ENCODE measurements at regions not wholly inside any gene's neighbourhood (a gene's known extent, or its start where the extent isn't known, plus 50 kb on each side); places are given as distances from the start of the nearest gene placed in this dataset.
"Not testable (repeated sequence)": the region's sequence is repeated elsewhere in the genome, so short reads cannot be mapped to it uniquely, and the experiment has no call there.

DNA sequence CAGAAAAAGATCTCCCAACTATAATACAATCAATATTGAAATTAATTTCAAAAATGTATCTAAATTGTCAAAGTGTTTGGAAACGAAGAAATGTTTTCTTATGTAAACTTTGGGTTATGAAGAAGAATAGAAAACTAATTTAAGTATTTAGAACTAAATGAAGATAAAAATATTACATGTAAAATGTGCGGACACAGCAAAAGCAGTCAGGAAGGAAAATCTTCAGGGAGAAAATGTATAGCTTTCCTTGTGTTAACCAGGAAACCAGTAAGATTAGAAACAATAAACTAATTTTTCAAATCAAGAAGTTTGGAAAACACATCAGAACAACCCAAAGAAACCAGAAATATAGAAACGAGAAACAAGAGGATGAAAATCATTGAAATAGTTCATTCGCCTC, 466.5 kb downstream of the BRD1 start:
- no peak for DNase-seq

DNA sequence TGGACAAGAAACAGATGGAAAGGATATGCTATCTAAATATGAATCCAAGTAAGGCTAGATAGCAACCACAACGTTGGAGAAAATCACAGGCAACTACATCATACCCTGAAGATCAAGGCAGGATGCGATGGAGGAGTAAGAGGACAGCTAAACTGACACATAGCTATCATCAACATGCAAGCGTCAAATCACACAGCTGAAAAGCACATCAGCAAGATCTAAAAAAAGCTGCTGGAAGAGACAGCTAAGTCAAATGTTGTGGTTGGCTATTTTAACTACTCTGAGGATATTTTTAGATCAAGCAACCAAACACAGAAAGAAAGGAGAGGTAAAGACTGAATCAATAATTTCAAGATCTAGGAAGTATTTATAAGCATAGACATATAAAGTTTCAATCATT, 466.9 kb downstream of the BRD1 start:
- no peak for DNase-seq

DNA sequence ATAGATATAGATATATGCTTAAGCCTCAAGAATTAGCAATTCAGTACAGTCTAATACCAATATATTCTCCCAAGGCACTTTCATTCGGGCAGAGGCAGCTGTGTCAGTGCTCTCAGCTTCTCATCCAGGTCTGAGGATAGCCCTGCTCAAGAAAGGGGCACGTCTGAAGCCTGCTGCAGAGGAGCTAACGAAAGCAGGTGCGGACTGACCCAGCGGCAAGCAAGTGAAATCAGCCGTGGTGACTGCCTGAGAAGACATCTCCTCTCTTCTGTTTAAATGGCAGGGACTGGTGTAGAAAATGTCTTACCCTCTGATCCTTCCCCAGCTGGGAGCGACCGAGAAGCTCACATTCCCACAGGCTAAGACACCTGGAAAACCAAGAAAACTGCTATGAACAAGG, 468.6 kb downstream of the BRD1 start:
- no peak for DNase-seq

DNA sequence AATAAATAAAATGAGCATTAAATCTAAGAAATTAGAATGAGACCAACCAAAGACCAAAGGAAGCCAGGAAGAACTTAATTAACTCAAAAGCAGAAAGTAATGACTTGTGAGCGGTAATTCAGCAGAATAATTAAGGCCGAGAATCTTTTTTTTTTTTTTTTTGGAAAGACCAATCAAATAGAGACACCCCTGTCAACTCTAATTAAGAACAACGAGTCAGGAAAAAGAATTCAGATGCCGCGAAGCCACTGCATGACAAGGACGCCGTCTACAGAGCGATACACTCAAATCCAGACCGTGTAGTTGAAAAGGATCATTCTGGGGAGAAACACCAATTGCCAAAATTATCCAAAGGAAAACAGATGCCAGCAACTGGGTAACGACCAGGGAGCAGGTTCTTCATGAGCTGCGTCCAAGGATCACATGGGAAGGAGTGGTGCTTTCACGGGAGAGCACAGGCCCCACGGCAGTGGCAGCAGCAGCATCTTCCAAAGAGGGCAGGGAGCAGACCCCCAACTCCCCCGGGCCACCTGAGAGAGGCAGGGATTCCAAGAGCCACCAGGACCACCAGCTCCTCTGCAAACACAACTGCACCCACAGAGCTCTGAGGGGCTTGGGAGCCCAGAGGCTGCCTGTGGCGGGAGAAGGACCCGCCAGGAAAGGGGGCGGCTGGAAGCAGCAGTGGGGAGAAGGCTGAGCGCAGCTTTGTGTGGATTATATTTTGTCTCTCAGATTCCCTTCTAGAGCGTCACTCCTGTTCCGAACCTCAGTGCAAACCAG, 469.8 kb downstream of the BRD1 start:
- DNase-seq: no peak

DNA sequence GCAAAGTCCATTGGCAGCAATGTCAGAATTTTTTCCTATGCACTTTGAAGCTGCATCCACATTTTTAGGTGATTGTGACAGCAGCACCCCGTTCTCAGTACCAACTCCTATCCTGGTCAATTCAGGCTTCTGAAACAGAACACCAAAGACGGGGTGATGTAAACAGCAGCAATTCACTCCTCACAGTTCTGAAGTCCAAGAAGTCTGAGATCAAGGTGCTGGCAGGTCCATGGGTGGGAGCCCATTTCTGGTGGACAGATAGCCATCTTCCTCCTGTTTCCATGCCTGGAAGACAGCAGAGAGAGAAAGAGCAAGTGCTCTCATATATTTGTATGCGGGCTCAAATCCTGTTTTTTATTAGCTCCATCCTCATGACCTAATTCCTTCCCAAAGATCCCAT, 471.2 kb downstream of the BRD1 start:
- DNase-seq: no peak

DNA sequence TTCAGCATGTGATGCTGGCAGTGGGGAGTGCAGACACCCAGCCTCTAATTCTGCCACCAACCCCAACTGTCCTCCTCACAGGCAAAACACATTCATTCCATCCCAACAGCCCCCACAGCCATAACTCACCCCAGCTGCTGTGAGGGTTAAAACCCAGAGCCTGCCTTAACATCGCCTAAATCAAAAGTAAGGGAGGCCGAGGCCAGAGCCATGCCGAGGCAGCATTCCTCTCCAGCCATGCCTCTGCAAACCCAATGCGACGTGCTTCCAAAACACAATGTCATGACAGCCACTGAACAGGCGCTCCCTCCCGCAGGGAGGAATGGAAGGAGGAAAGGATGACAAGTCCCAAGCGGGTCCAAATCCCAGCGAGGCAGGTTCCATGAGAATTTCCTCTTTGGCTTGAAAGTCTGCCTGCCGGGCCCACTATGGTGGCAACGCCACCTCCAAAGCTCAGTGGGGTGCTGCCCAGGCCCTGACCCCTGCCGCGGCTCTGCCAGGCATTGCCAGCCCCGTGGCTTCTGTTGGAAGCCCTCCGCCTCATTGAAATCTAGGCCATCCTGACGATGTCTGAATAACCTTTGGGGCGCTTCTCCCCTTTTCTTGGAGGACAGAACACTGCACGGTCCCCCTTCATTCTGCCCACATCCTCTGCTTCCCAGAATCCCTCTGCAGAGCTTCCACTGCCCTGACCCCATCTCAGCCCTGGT, 472.3 kb downstream of the BRD1 start:
- DNase-seq: no peak

DNA sequence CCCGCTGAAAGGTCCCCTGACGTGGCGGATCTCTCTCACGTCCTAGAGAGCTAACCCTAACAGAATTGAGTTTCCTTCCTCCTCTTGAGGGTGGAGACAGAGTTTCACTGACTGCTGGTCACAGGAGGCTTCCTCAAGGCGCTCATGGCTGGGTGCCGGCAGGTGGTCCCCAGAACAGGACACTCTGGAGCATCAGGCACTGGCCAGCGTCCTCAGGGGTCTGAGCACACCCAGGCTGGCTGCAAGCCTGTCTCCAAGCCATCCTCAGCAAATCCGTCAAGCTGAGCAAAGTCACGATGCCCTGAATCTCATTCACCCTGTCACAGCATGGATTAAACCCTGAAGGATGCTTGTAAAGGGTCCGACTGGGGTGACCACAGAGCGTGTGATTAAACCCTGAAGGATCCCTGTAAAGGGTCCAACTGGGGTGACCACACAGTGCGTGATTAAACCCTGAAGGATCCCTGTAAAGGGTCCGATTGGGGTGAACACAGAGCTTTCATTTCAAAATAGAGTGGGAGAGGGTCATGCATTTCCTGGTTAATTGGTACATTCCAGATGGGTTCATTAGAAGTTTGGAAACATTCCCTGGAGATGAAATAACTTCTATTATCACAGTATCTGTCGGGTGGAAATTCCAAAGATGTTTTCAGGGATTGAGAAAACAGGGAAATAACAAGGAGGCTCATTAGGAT, 473.0 kb downstream of the BRD1 start:
- DNase-seq: no peak

DNA sequence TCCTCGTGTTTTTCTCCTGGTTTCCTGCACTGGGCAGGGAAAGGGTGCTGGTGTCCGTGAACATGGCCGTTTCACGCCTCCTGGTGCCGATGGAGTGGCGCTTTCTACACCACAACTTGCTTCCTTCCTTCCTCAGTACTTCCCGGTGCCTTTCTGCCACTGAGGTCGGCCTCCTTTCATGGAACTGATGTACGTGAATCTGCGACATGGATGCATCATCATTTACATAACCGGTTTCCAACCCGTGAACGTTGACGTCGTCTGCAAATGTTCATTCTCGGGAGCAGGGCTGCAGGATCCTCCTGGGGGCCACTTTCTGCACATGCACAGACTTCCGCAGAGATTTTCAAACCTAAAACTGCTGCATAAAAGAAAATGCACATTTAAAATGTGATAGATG, 474.4 kb downstream of the BRD1 start:
- no peak for DNase-seq

DNA sequence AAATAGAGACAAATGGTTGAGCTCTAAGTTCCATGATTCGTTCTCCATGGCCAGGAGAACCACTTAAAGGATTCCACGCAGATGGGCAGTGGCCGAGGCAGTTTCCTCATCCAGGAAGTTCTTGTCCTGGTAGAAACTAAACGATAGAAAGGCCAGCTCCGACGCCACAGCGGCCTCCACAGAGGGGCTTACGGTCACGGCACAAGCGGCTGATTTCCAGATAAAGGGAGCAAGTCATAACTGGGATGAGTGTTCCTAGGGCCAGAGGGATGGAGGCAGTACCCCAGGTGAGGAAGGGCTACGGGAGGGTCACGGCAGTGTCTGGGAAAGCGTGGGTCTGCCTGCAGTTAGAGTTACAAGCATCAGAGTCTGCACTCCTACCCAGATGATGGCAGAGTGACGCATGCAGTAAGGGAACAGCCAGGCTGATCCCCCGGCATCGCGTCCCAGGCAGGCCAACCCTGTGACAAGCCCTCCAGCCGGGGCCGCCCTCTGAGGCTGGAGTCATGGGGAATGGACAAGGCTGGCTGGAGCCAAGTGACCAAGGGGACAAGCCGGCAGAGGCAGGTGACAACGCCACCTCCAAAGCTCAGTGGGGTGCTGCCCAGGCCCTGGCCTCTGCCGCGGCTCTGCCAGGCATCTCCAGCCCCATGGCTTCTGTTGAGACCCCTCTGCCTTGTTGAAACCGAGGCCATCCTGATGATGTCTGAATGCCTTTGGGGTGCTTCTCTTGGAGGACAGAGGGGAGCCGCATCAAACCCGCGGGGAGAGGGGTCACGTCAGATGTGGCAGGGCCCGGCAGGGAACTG, 475.1 kb downstream of the BRD1 start:
- no peak for DNase-seq

DNA sequence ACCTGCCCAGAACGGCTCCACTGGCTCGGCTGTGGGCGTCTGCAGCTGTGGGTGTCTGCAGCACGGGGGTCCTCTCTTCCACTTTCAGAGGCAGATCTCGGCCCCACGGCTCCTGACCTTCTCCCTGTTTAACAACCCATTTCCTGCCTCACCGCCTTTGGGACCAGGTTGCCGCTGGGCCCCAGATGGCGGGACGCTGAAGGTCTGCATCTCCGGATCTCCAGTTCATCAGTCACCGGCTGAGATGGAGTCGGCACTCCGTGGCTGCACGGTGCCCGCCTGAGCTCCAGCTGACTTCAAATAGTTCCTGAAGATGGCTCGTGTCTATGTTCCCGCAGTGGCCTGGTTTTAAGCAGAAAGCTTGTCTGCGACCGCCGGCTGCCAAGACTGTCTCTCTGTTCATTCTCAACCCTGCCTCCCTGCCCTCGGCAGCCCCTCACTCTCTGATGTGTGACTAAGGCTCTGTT, 475.9 kb downstream of the BRD1 start:
- no peak for DNase-seq

DNA sequence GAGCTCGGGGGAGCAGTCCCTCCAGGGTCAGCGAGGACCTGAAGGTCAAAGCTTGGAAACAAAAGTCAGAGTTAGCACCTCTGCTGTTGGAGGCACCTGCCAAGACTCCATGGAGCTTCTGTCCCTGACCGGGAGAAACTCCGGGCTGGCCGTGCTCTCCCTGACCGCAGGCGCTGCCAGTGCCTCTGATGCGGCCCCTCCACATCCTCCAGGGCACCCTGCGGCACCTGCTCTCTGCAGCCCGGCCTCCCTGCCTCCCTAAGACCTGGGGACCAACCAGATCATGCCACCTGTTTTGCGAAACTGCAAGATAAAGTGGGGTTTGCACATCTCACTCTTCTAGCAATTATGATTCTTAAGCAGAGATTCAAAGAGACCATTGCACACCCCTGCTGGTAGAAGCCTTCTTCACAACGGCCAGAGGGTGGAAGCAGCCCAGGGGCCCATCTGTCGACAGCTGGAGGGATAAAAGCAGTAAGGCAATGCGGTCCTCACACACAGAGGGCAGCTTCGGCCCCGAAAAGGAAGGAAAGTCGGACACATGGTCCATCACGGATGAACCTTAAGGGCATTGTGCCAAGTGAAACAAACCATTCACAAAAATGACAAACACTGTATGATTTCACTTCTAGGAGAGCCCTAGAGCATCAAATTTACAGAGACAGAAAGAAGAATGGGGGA, 477.1 kb downstream of the BRD1 start:
- no peak for DNase-seq

DNA sequence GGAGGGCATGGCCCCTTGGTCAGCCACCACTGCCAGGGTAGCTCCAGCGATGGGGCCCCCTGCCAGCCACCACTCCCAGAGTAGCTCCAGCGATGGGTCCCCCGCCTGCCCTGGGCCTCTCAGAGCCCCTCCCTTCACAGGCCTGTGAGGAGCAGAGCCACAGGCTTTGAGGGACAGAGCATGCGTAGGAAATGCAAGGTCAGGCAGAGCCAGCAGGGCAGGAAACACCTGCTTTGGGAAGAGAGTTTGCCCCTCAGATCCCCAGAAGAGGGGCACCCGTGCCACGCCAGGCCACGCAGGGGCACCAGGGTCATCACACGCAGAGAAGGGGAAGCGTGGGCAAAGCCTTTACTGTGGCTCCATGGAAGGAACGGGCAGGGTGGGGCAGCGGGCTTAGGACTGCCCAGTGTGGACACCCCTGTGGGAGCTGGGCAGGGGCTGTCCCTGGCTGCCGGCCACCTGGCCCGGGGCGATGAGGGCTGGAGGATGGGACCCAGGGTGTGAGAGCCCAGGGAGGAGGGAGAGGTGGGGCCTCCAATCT, 477.8 kb downstream of the BRD1 start:
- DNase-seq: no peak

DNA sequence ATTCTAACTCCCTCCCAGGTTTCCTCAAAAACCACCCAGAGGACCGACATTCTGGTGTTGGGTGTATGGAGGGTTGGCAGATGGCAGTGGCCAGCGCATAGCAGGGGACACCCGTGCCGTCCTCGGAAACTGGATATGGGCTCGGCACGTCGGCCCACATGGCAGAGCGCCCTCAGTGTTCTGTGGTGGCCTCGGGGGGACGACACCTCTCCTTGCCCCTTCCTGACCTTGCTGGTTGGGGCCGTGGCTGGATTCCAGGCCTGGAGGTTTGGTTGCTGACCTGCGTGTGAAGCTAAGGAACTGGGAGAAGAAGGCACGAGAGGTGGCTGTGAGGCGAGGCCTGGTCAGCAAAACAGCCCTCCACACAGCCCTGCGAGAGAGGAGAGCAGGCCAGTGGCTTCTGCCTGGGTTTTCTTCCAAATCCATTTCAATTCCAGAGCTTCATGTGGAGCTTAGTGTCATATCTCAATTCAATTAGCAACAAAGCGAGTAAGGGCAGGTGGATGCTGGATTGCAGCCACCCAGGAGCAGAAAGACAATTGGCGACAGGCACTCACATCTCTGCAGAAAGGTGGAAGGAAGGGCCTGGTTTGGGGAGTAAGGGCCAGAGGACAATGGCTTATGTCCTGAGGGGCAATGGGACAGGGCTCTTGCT, 478.4 kb downstream of the BRD1 start:
- no peak for DNase-seq

DNA sequence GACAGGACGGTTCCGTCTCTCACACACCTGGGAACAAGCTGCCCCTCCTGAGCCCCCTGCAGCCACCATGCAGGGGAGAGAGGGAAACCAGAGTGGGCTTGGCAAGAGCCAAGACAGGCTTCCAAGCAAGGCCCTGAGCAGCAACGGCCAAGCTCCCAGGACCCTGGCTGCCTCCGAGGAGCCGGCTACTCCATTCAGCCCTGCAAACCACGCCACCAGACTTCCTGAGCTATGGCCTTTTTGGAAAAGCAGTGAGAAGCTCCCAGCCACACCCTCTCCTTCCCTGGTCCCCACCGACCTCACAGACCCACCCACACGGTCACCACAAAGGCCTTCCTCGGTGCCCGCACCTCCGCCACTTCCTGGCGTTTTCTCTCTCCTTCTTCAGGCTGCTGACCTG, 479.0 kb downstream of the BRD1 start:
- no peak for DNase-seq

DNA sequence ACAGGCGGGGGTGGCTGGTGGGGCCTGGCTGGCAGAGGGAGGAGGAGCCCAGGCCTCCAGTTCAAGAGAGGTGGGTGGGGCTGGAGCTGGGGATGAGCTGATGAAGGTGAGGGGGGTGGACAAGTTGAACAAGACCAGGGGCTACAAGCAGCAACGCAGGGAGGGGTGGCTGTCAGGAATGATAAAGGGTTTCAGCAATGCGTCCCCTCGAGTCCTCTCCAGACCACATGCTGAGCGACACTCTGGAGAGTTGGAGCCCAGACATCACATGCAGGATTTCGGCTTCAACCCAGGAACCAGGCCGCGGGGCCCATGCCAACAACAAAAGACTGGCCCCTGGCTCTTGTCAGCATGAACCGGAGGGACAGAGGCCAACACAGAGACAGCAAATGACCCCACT, 480.3 kb downstream of the BRD1 start:
- no peak for DNase-seq

DNA sequence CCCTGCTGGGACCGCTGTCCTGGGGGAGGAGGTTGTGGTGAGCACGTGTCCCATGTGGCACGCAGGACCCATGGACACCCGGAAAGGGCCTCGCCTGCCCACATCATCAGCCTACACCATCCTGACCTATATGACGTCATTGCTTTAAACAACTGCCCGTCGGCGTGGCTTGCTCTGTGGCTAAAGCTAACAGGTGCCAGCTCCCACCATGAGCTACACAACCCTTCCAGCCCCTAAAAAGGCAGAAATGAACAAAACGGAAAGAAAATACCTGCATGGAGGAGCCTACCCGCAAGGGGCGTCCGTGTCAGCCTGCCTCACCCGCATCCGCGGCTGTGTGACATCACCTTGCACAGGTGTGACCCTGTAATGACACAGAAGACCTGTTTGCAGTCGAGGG, 481.8 kb downstream of the BRD1 start:
- DNase-seq: no peak

DNA sequence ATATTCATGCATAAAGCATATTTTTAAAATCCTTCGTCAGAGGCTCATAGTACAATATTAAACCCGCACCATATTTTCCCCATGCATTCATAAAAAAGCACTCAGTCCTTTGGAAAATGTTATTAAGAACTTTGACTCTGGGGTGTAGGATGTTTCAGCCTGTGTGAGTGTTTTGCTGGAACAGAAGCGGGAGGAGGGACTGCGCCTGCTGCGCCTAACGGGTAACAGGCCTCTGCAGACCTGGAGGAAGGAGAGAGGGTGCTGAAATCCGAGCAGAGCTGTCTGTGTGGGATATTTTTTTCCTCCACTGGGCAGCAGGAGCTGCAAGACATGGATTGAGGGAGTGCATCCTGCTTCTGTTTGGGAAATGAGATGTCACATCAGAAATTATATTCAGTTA, 483.0 kb downstream of the BRD1 start:
- DNase-seq: no peak

DNA sequence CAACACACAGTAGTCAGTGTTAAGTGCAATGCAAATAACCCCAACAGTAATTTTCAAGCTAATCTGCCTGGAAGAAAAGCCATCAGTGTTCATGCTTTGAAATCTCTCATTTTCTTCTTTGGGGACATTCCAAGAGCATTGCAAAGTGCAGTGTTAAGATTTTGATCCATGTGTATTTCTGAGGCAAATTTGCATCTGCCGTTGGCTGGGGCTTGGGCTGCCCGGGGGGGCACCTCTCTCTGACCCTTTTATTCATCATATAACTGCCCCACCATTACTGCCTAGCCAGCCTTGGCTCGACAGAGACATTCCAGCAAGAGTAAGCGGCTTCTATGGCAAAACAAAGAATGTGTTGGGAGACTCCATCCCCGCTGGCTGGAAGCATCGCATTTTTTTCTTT, 483.5 kb downstream of the BRD1 start:
- no peak for DNase-seq

DNA sequence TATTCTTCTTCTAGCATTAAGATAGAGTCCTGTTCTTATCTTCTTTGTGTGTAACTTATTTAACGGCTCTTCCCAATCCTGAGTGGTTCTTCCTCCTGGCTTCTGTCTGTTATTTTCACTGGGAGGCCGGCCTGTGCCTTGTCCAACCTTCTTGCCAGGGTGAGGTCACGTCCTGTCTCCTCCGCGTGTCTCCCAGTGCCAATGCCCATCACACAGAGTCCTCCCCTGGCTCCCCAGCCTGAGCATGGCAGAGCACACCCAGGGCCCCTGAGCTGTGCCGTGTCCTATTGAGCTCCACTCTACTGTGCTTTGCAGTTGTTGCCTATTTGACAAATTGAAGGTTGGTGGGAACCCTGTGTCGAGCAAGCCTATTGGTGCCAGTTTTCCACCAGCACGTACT, 487.3 kb downstream of the BRD1 start:
- DNase-seq: no peak

DNA sequence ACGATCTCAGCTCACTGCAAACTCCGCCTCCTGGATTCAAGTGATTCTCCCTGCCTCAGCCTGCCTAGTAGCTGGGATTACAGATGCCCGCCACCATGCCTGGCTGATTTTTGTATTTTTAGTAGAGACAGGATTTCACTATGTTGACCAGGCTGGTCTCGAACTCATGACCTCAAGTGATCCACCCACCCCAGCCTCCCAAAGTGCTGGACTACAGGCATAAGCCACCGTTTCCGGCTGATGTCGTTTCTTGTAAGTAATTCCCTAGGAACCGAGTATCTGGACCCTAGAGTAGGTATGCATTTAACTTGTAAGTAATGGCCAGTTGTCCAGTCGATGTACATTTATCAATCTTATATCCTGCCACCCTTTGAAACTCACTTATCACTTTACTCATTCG, 491.2 kb downstream of the BRD1 start:
- not testable (repeated sequence) for DNase-seq

DNA sequence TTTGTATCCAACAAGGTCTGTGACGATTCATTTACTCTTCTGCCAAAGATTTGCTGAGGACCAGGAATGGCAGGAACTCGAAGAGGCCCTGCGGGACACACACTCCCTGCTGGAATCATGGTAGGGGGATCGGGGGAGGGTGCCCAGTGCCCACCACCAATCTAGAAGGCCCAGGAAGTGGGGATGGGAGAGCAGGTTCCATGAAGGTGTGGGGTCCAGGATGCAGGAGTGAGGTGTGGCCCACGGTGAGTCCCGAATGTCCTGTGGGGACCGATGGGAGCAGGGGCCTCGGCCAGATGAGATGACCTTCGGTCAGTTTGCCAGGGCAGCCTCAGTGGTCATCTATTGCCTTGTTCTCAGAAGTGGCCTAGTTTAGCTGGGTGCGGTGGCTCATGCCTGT, 492.7 kb downstream of the BRD1 start:
- no peak for DNase-seq

DNA sequence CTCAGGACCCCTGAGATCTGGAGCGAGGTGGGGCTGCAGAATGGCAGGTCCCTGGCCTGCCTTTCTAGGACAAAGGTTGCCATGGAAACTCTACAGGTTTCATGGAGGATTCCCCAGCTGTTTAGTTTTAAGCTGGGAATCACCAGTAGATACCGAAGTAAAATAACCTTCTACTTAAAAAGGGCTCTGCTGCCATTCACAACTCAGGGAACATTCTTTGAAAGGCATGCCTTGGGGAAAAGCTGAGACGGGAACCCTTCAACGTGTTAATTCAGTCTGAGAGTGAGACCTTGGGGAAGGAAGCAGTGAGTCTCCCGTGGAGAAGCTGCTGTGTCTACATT, 493.3 kb downstream of the BRD1 start:
- no peak for DNase-seq

Measured in activated T-cell treated with anti-CD3 and anti-CD28 coated beads, Interleukin-2, amount 50 U/mL, for 48 hours (primary cell).